ENCODE measurements at regions not wholly inside any gene's neighbourhood (a gene's known extent, or its start where the extent isn't known, plus 50 kb on each side); places are given as distances from the start of the nearest gene placed in this dataset.

DNA sequence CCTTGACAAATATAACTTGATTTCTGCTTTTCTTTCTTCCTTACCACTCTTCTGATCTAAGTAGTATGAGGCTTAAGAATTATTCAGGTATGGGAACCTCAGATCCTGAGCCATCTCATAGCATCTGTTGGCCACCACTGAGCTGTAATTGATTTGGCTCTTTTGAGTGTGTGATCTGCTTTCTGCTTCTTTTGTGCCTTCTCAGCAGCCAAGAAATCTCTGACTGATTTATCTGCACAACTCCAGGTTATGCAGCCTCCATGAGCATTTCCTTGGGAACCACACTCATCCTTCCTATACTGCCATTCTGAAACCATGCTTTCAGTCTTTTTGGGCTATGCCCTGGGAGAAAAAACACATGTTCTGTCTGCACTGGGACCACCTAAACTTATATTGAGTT, 178.0 kb upstream of the FAM3C start:
- in situ Hi-C loops (cut with HindIII; ENCODE audit: low pct_unique_long_range_greater_than_20kb, low sequenced_read_pairs) (no loop called here), intact Hi-C loops (cut with micrococcal nuclease; ENCODE audit: unreplicated experiment) (no loop called here)
- Histone ChIP-seq H3K27ac (ENCODE audit: low read length) (no peak overlapping the region), H3K27me3 (ENCODE audit: control insufficient read depth, insufficient read depth, low read length) (peaks cover 11% of the 10 kb centered on the region), H3K4me1 (ENCODE audit: control insufficient read depth, insufficient read depth, low read length) (no peaks in the 10 kb centered on the region), H3K4me3 (ENCODE audit: low read depth in 2 of 2, low read length in 2 of 2) (no peak overlapping the region), H3K9me3 (ENCODE audit: control insufficient read depth, insufficient read depth, low read depth, low read length) (no peaks in the 10 kb centered on the region), H3K36me3 (ENCODE audit: control insufficient read depth, insufficient read depth, low read length) (no peaks in the 10 kb centered on the region)
- no peak for ATAC-seq
- no TSS peak for BruUV-seq (replicated peaks)
- ChIA-PET CTCF (no interaction called here), POLR2A (no interaction called here)
- DNase-seq (ENCODE audit: low read depth, low spot score), result no peak
- TF ChIP-seq POLR2AphosphoS5 (IDR thresholded peaks at IDR 0.05; ENCODE audit: low read depth, low read length), result no peak
- TF ChIP-seq, protein P1, sequence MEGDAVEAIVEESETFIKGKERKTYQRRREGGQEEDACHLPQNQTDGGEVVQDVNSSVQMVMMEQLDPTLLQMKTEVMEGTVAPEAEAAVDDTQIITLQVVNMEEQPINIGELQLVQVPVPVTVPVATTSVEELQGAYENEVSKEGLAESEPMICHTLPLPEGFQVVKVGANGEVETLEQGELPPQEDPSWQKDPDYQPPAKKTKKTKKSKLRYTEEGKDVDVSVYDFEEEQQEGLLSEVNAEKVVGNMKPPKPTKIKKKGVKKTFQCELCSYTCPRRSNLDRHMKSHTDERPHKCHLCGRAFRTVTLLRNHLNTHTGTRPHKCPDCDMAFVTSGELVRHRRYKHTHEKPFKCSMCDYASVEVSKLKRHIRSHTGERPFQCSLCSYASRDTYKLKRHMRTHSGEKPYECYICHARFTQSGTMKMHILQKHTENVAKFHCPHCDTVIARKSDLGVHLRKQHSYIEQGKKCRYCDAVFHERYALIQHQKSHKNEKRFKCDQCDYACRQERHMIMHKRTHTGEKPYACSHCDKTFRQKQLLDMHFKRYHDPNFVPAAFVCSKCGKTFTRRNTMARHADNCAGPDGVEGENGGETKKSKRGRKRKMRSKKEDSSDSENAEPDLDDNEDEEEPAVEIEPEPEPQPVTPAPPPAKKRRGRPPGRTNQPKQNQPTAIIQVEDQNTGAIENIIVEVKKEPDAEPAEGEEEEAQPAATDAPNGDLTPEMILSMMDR (IDR thresholded peaks at IDR 0.05), result no peak
- no peak for TF ChIP-seq SIN3A (IDR thresholded peaks at IDR 0.05; ENCODE audit: borderline replicate concordance, insufficient read depth, low read depth, low read length)
- TF ChIP-seq, protein P2, sequence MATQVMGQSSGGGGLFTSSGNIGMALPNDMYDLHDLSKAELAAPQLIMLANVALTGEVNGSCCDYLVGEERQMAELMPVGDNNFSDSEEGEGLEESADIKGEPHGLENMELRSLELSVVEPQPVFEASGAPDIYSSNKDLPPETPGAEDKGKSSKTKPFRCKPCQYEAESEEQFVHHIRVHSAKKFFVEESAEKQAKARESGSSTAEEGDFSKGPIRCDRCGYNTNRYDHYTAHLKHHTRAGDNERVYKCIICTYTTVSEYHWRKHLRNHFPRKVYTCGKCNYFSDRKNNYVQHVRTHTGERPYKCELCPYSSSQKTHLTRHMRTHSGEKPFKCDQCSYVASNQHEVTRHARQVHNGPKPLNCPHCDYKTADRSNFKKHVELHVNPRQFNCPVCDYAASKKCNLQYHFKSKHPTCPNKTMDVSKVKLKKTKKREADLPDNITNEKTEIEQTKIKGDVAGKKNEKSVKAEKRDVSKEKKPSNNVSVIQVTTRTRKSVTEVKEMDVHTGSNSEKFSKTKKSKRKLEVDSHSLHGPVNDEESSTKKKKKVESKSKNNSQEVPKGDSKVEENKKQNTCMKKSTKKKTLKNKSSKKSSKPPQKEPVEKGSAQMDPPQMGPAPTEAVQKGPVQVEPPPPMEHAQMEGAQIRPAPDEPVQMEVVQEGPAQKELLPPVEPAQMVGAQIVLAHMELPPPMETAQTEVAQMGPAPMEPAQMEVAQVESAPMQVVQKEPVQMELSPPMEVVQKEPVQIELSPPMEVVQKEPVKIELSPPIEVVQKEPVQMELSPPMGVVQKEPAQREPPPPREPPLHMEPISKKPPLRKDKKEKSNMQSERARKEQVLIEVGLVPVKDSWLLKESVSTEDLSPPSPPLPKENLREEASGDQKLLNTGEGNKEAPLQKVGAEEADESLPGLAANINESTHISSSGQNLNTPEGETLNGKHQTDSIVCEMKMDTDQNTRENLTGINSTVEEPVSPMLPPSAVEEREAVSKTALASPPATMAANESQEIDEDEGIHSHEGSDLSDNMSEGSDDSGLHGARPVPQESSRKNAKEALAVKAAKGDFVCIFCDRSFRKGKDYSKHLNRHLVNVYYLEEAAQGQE (IDR thresholded peaks at IDR 0.05; ENCODE audit: insufficient read depth in 1 of 2, low read depth in 2 of 2, low read length in 1 of 2), result no peak
- TF ChIP-seq TCF7L2 (IDR thresholded peaks at IDR 0.05; ENCODE audit: low read depth, low read length), result no peak

DNA sequence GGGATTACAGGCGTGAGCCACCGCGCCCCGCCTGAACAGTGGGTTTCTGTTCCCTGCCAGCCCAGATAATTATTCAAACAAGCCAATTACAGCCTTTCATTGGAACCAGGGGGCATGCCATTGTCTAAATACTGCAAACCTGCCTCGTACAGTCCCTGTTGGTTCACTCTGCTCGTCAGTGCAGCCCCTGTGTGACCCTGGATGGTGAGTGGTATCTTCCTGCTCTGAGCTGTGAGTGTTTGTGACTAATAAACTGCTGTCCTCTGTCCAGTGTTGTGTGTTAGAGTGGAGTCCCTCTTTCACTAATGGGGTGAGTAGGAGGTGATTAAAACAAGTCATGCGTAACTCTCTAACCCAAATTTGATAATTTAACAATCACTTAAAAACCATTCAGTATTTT, 176.5 kb upstream of the FAM3C start:
- ChIA-PET POLR2A (no interaction called here), CTCF (no interaction called here)
- BruUV-seq (replicated peaks), result no TSS peak
- in situ Hi-C loops (cut with HindIII; ENCODE audit: low pct_unique_long_range_greater_than_20kb, low sequenced_read_pairs), result no loop called here
- H3K4me3 ChIP-seq (ENCODE audit: low read depth in 2 of 2, low read length in 2 of 2), result no peak overlapping the region
- no peak for ATAC-seq
- H3K9me3 ChIP-seq (ENCODE audit: control insufficient read depth, insufficient read depth, low read depth, low read length), result no peaks in the 10 kb centered on the region
- H3K36me3 ChIP-seq (ENCODE audit: control insufficient read depth, insufficient read depth, low read length), result no peaks in the 10 kb centered on the region
- H3K27ac ChIP-seq (ENCODE audit: low read length), result no peak overlapping the region
- no peak for DNase-seq (ENCODE audit: low read depth, low spot score)
- H3K4me1 ChIP-seq (ENCODE audit: control insufficient read depth, insufficient read depth, low read length), result no peaks in the 10 kb centered on the region
- H3K27me3 ChIP-seq (ENCODE audit: control insufficient read depth, insufficient read depth, low read length), result peaks cover 7% of the 10 kb centered on the region
- intact Hi-C loops (cut with micrococcal nuclease; ENCODE audit: unreplicated experiment), result no loop called here
- TF ChIP-seq, protein P1 (IDR thresholded peaks at IDR 0.05), result no peak
- TF ChIP-seq, protein P2 (IDR thresholded peaks at IDR 0.05; ENCODE audit: insufficient read depth in 1 of 2, low read depth in 2 of 2, low read length in 1 of 2), result no peak
- TF ChIP-seq SIN3A (IDR thresholded peaks at IDR 0.05; ENCODE audit: borderline replicate concordance, insufficient read depth, low read depth, low read length) (no peak), TCF7L2 (IDR thresholded peaks at IDR 0.05; ENCODE audit: low read depth, low read length) (no peak), POLR2AphosphoS5 (IDR thresholded peaks at IDR 0.05; ENCODE audit: low read depth, low read length) (no peak)
